Stimulated activated memory B cell treated with anti-CD40 and anti-IgM and Interleukin-4, amounts not matched to agents 10 μg/mL and 1 μg/mL and 100 μg/mL, for 72 hours (primary cell): ENCODE measurements at regions not wholly inside any gene's neighbourhood (a gene's known extent, or its start where the extent isn't known, plus 50 kb on each side); places are given as distances from the start of the nearest gene placed in this dataset.

Source experiments
- ATAC-seq: fragments of 150-1000 bp; cut with Tn5 transposase; 2 replicates; pipeline ENCODE4 v1.10.0; 2021
- H3K27ac Mint-ChIP-seq: one replicate; pipeline ENCODE4 v1.8.0; 2022; ENCODE audit warnings: mild to moderate bottlenecking, mixed read lengths
- H3K27me3 Mint-ChIP-seq: one replicate; pipeline ENCODE4 v1.8.0; 2022; ENCODE audit warnings: mixed read lengths
- H3K36me3 Mint-ChIP-seq: one replicate; pipeline ENCODE4 v1.8.0; 2022; ENCODE audit warnings: mixed read lengths
- H3K4me1 Mint-ChIP-seq: one replicate; pipeline ENCODE4 v1.8.0; 2022; ENCODE audit warnings: mixed read lengths
- H3K4me3 Mint-ChIP-seq: one replicate; pipeline ENCODE4 v1.8.0; 2022; ENCODE audit warnings: mild to moderate bottlenecking, moderate library complexity, mixed read lengths
- H3K9me3 Mint-ChIP-seq: one replicate; pipeline ENCODE4 v1.8.0; 2022; ENCODE audit warnings: mixed read lengths

DNA sequence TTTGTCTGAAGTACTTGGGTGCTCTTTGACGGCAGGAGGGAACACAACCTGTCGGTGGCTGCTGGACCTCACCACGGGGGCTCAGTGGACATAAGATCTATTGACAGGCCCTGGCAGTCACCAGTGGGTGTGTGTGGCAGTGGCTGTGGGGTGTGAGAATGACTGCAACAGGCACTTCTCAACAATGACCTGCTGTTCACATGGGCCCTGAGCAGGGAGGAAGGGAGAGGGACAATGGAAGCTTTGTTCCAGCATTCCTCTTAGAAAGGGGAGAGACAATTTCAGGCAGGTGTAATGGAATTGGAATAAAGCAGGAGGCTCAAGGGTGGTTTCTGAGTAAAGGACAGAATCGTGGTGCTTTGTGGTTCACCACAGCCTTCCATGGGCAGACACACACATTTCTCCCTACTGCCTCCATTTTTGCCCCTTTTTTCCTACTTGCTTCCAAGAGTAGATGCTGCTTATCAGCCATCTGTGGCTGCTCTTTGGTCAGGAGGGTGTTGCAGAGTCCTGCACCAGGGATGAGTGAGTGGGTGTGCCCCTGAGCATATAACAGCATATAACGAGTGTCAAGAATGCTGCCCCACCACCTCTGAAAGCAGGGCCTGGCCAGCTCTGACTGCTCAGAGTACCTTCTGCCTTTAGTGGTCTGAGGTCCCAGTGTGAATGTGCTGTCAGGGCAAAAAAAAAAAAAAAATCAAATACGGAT lies 267.7 kb downstream of the RASSF9 start:
- H3K9me3 Mint-ChIP-seq, result no peaks in the 10 kb centered on the region
- H3K36me3 Mint-ChIP-seq, result no peaks in the 10 kb centered on the region
- H3K27me3 Mint-ChIP-seq, result no peaks in the 10 kb centered on the region
- no peak overlapping the region for H3K27ac Mint-ChIP-seq
- peak; percentile 47 for ATAC-seq
- peaks cover 6% of the 10 kb centered on the region for H3K4me1 Mint-ChIP-seq
- no peak overlapping the region for H3K4me3 Mint-ChIP-seq

DNA sequence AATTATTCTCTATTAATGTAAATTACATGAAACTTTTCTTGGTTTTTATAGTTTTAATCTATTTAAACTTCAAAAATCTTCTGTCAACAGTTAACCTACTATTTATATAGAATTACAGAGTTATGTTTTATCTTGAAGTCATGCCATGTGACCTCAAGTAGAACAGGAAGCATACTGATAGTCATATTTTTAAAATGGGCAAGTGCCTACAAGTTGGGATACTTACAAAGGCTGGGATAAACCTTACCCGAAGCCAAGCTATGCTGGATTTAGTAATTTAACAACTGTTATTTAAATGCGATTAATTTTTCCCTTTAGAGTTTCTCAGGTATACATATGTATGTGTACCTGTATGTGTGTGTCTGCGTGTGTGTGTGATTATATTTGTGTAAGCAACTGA lies 266.9 kb downstream of the RASSF9 start:
- Mint-ChIP-seq H3K36me3 (no peaks in the 10 kb centered on the region), H3K4me3 (no peak overlapping the region), H3K4me1 (peaks cover 6% of the 10 kb centered on the region), H3K9me3 (no peaks in the 10 kb centered on the region), H3K27me3 (no peaks in the 10 kb centered on the region), H3K27ac (no peak overlapping the region)
- ATAC-seq, result no peak

DNA sequence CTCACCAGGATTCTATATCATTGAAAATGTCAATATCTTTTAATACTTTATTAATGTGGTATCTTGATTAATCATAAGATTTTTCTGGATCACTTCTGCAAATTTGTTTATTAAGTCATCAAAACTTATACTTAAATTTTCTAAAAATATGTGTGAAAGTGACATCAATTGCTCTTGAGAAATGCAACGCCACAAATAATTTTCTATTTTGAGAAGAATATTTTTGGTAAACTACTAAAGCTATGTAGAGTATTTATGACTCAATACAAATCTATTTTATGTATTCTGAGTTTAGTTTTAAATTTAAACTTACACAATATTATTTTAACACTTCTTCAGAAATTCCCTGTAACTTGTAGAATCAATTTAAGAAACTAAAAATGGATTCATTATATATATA lies 263.3 kb downstream of the RASSF9 start:
- H3K36me3 Mint-ChIP-seq, result no peaks in the 10 kb centered on the region
- no peak overlapping the region for H3K27ac Mint-ChIP-seq
- H3K27me3 Mint-ChIP-seq, result no peaks in the 10 kb centered on the region
- no peaks in the 10 kb centered on the region for H3K4me1 Mint-ChIP-seq
- H3K4me3 Mint-ChIP-seq, result no peak overlapping the region
- ATAC-seq, result no peak
- H3K9me3 Mint-ChIP-seq, result no peaks in the 10 kb centered on the region

DNA sequence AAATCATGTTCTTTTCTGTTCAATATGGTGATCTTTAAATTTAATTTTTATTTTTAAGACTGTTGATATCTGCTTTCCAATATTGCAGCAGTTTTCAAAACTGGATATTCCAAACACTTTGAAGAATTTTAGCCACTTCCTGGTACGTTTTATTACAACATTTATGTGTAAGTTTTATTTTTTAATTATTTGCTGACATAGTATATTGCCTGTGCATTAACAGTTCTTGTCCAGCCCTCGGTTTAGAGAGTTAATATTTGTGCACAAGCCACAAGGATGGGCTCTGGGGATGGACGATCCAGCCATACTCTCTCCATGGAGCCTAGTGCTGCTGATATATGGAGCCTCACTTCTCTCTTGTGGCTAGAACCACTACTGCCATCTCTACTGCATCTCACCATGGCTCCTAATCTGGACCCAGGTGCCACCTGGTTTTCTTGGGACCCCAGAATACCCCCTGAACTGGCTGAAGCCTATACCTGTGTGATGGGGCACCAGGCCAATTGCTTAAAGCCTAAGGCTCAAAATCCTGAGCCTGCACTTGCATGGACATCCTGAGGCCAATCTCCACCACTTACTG lies 262.5 kb downstream of the RASSF9 start:
- H3K36me3 Mint-ChIP-seq, result no peaks in the 10 kb centered on the region
- no peaks in the 10 kb centered on the region for H3K4me1 Mint-ChIP-seq
- H3K4me3 Mint-ChIP-seq, result no peak overlapping the region
- no peak for ATAC-seq
- H3K27ac Mint-ChIP-seq, result no peak overlapping the region
- no peaks in the 10 kb centered on the region for H3K9me3 Mint-ChIP-seq
- no peaks in the 10 kb centered on the region for H3K27me3 Mint-ChIP-seq

DNA sequence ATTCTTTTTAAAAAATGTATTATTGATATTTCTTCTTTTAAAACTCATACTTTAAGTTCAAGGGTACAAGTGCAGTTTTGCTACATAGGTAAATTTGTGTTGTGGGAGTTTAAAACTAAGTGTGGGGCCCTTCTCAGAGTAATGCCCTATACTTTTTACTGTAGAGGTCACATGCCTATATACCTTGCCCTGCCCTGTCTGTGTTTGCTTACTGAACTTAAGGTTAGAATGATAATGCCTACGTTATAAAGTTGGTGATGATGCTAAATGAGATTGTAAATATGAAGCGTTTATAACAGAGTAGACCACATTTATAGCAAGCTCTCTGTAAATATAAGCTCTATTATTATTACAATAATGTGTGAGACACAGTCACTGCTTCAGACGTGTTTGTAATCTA lies 261.9 kb downstream of the RASSF9 start:
- Mint-ChIP-seq H3K27me3 (no peaks in the 10 kb centered on the region), H3K27ac (no peak overlapping the region), H3K4me3 (no peak overlapping the region), H3K9me3 (no peaks in the 10 kb centered on the region), H3K4me1 (no peaks in the 10 kb centered on the region), H3K36me3 (no peaks in the 10 kb centered on the region)
- ATAC-seq, result no peak

DNA sequence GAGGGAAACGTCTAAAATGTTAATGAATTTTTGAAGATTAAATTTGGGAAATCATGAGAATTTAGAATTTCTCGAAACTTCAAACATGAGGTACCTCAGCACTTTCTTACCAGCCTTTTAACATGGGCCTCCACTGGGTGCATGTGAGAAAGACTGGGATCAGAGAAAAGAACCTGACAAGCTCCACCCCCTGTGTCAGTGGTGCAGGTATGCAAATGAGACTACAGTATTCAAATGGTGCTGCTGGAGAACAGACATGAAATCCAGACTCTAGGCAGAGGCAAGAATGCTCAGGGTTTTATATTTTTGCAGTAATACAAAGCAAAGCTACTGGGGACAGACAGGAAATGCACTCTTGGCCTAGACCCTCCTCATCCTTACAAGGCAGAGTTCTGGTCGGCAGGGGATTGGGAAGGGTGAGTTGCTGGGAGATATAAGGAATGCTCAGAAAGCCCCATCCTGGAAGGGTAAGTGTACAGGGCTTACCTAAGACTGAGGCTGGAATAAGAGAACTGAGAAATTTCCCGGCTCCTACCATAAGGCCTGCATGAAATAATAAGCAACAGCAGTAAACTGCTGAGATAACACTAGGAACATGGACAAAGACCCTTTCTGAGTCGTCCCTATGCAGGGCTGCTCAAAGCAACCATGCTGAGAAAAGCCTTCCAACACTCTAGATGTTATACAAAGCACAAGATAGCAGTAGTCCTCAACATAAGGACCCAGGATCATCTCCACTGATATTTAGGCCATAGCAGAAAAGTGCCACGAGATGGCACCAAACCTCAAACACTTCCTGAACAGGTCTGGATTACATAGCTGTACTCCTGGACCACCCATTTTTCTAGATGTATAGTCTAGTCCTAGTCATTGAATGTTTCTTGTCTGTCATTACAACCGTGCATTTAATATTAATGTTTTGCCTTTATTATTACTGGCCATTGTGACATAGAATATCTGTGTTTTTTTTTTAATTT lies 260.8 kb downstream of the RASSF9 start:
- H3K4me3 Mint-ChIP-seq, result no peak overlapping the region
- ATAC-seq, result no peak
- H3K27ac Mint-ChIP-seq, result no peak overlapping the region
- H3K4me1 Mint-ChIP-seq, result no peaks in the 10 kb centered on the region
- H3K27me3 Mint-ChIP-seq, result no peaks in the 10 kb centered on the region
- H3K36me3 Mint-ChIP-seq, result no peaks in the 10 kb centered on the region
- H3K9me3 Mint-ChIP-seq, result no peaks in the 10 kb centered on the region

DNA sequence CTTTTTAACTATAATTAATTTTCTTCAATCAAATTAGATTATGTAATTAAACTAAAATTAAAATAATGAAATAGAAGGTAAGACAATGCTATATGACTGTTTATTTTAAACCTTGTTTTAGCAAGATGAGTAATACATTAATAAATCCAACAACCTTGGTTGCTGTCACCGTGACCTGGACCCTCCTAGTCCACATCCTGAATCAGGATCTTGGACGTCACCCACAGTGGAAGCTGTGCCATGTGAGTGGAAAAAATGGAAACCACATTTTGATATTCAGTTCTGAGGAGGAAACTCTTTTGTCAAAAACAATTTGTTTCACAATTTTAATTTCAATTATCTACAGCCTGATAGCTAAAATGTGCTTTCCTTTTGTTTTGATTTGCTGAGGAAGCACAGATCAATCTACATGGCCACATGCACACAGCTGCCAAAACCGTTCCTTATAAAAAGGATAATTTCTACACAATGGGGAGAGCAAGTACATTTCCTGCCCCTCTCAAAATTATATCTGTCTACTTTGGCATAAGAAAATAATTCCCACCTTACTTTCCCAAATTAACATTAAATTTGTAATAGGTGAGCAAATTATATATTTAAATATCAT lies 255.5 kb downstream of the RASSF9 start:
- Mint-ChIP-seq H3K27me3 (no peaks in the 10 kb centered on the region), H3K4me1 (no peaks in the 10 kb centered on the region), H3K9me3 (no peaks in the 10 kb centered on the region), H3K4me3 (no peak overlapping the region), H3K36me3 (no peaks in the 10 kb centered on the region), H3K27ac (no peak overlapping the region)
- no peak for ATAC-seq

DNA sequence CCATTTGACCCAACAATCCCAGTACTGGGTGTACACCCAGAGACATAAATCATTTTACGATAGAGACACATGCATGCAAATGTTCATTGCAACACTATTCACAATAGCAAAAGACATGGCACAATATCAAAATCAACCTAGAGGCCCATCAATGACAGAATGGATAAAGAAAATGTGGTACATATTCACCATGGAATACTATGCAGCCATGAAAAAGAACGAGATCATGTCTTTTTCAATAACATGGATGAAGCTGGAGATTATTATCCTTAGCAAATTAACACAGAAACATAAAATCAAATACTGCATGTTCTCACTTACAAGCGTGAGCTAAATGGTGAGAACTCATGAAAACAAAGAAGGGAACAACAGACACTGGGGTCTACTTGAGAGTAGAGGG lies 249.1 kb downstream of the RASSF9 start:
- H3K4me3 Mint-ChIP-seq, result no peak overlapping the region
- no peak overlapping the region for H3K27ac Mint-ChIP-seq
- H3K4me1 Mint-ChIP-seq, result no peaks in the 10 kb centered on the region
- peaks cover 5% of the 10 kb centered on the region for H3K9me3 Mint-ChIP-seq
- ATAC-seq, result no peak
- H3K36me3 Mint-ChIP-seq, result no peaks in the 10 kb centered on the region
- no peaks in the 10 kb centered on the region for H3K27me3 Mint-ChIP-seq

DNA sequence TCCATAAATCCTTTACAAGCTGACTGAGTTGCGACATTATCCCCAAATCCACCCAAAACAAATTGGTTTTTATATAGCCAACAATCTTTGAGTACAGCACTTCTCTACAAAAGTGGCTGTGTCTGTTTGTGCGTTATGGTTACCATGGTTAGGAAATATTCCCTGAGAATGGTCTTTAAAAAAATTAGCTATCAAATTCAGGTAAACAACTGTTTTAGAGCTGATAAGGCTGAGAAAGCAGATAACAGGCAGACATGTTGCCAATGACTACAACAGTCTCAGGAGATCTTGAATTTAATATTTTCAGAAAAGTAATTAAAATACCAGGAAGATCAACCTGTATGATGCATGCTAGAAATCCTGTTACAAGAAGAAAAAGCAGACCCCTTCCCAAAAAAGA lies 248.0 kb downstream of the RASSF9 start:
- Mint-ChIP-seq H3K27me3 (no peaks in the 10 kb centered on the region), H3K4me3 (no peak overlapping the region), H3K4me1 (no peaks in the 10 kb centered on the region), H3K9me3 (peaks cover 5% of the 10 kb centered on the region), H3K36me3 (no peaks in the 10 kb centered on the region), H3K27ac (no peak overlapping the region)
- ATAC-seq, result no peak

DNA sequence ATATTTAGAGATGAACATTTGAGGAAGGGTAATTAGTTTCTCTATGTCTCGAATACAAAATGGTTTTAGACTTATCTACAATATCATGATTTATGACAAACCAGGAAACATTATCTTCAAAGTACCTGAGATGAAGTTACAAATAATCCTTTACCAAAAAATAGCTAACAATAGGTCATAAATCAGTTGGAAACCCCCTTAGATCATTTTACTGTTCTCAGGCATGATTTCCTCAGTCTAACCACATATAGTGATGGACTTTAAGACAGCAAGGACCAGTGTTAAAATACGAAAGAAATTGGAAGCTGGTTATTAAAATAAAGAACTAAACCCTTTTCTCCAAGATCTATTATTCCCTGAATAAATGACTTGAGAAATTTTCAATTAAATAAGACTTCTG lies 235.4 kb downstream of the RASSF9 start:
- ATAC-seq, result no peak
- H3K9me3 Mint-ChIP-seq, result peaks cover 10% of the 10 kb centered on the region
- H3K36me3 Mint-ChIP-seq, result no peaks in the 10 kb centered on the region

DNA sequence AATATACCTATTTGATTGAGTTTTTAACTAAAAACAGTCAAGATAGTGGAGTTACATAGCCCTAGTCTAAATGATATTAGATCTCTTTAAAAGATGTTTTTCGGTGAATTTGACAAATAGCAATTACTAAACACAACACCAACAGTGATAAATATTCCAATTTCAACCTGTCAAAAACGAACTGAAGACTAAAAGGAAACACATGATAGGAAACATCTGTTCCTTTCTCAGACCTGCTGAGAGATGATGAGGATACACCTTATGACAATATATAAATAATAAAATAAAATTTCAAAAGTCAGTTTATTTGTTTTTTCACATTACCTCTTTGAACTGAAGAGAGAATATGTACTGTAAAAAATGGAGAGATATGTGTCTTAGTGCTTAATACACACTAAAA lies 232.7 kb downstream of the RASSF9 start:
- no peak for ATAC-seq
- no peaks in the 10 kb centered on the region for H3K36me3 Mint-ChIP-seq
- no peaks in the 10 kb centered on the region for H3K4me1 Mint-ChIP-seq
- no peak overlapping the region for H3K4me3 Mint-ChIP-seq
- H3K27me3 Mint-ChIP-seq, result no peaks in the 10 kb centered on the region
- H3K9me3 Mint-ChIP-seq, result peaks cover 4% of the 10 kb centered on the region
- no peak overlapping the region for H3K27ac Mint-ChIP-seq

More for the DNA sequence above, 235.4 kb downstream of the RASSF9 start:
- Mint-ChIP-seq H3K27me3 (no peaks in the 10 kb centered on the region), H3K4me1 (no peaks in the 10 kb centered on the region), H3K4me3 (no peak overlapping the region), H3K27ac (no peak overlapping the region)

DNA sequence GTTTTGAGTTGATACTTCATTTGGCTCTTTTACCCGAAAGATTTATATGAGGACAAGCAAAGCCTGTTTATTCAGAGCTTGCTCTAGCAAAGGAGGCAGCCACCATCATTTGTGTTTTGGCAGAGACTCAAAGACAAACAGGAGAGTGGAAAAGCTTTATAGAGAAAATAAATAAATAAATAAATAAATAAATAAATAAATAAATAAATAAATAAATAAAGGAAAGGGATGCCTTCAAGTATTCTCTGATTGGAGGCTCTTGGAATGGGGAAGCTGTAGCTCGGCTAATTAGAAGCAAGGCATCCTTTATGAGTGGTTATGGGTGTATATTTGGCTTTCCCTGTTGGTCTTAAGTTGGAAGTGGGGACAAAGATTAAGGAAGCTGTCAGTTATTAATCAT lies 229.8 kb downstream of the RASSF9 start:
- ATAC-seq, result no peak
- Mint-ChIP-seq H3K4me1 (no peaks in the 10 kb centered on the region), H3K36me3 (no peaks in the 10 kb centered on the region), H3K27me3 (no peaks in the 10 kb centered on the region), H3K27ac (no peak overlapping the region), H3K4me3 (no peak overlapping the region), H3K9me3 (peaks cover 4% of the 10 kb centered on the region)

DNA sequence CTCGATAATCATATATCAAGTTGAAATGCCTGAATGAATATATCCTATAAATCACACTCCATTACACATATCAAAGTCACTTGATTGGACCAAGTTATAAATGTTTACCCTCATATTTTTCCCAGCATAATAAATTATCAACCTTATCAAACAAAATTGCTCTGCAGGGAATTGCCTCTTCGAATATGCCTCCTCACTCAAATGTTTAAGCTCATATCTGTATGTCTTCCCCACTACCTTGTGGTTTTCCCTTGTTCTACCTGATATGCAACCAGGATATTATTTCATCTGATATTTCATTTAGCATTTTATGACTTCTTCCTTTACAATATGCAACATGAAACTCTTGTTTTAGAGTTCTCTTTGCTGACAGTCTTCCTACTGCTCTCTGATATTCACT lies 226.4 kb downstream of the RASSF9 start:
- no peak for ATAC-seq
- no peaks in the 10 kb centered on the region for H3K36me3 Mint-ChIP-seq
- H3K27me3 Mint-ChIP-seq, result no peaks in the 10 kb centered on the region
- no peaks in the 10 kb centered on the region for H3K4me1 Mint-ChIP-seq
- no peak overlapping the region for H3K4me3 Mint-ChIP-seq
- H3K9me3 Mint-ChIP-seq, result no peaks in the 10 kb centered on the region
- no peak overlapping the region for H3K27ac Mint-ChIP-seq

DNA sequence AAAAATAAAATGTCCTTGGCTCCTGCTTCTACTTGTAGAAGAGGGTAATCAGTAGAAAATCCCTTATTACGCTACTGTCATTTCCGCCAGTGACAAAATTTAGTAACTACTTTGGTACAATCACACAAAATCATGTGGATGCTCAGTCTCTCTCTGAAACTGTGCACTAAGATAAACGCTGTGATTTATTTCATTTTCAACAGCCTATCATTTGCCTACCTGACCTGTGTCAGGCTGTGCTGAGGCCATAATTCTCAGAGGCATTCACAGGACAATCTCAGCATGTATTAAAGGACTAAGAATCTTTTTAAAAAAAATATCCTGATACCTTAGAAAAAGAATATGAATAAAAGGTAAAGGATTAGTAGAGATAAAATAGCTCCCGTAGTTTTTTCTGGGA lies 226.0 kb downstream of the RASSF9 start:
- H3K4me3 Mint-ChIP-seq, result no peak overlapping the region
- H3K9me3 Mint-ChIP-seq, result no peaks in the 10 kb centered on the region
- no peaks in the 10 kb centered on the region for H3K27me3 Mint-ChIP-seq
- H3K27ac Mint-ChIP-seq, result no peak overlapping the region
- ATAC-seq, result no peak
- no peaks in the 10 kb centered on the region for H3K4me1 Mint-ChIP-seq
- H3K36me3 Mint-ChIP-seq, result no peaks in the 10 kb centered on the region

DNA sequence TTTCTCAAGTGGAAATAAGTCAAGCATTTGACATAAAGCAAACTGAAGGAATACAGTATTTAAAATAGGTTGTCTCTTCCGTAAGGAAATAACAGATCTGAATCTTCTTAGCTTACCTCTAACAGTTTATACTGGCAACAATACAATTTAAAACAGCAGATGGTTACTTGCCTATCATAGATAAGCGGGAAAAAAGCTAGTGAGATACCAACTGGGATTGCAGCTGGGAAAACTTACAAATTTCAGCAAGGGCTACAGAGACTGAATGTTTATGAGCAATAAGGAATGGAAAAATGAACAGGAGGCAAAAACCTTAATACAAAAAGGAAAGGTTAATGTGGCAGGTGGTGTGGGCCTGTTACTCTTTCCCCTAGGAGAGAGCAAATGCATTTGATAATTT lies 220.0 kb downstream of the RASSF9 start:
- no peaks in the 10 kb centered on the region for H3K9me3 Mint-ChIP-seq

More for the DNA sequence above, 220.0 kb downstream of the RASSF9 start:
- no peak for ATAC-seq
- no peaks in the 10 kb centered on the region for H3K27me3 Mint-ChIP-seq
- H3K4me3 Mint-ChIP-seq, result no peak overlapping the region
- H3K27ac Mint-ChIP-seq, result no peak overlapping the region
- no peaks in the 10 kb centered on the region for H3K4me1 Mint-ChIP-seq
- H3K36me3 Mint-ChIP-seq, result no peaks in the 10 kb centered on the region
